Muscle layer of duodenum (tissue), 2 donors: ENCODE measurements at regions not wholly inside any gene's neighbourhood (a gene's known extent, or its start where the extent isn't known, plus 50 kb on each side); places are given as distances from the start of the nearest gene placed in this dataset.
A peak's percentile ranks its signal among the peaks of the same experiment; 100 is the strongest.

ENCODE experiments used
- H3K27ac ChIP-seq: one replicate; pipeline ENCODE4 v1.7.0; 2013; ENCODE audit warnings: mild to moderate bottlenecking, low read length
- H3K27me3 ChIP-seq: one replicate; pipeline ENCODE4 v1.7.0; 2013; ENCODE audit warnings: low read depth, mild to moderate bottlenecking, control low read depth, low read length
- H3K36me3 ChIP-seq, 2 donors: one replicate each; pipeline ENCODE4 v1.7.0; 2013; ENCODE audit warnings: low read length in 2 of 2, control low read depth in 1 of 2, mild to moderate bottlenecking in 1 of 2; ENCODE audit not compliant: insufficient read depth in 2 of 2, control insufficient read depth in 1 of 2
- H3K4me1 ChIP-seq, 2 donors: one replicate each; pipeline ENCODE4 v1.7.0; 2013; ENCODE audit warnings: low read length in 2 of 2, mild to moderate bottlenecking in 2 of 2, control low read depth in 1 of 2, moderate library complexity in 1 of 2; ENCODE audit not compliant: insufficient read depth in 2 of 2, control insufficient read depth in 1 of 2
- H3K4me3 ChIP-seq, 2 donors: one replicate each; pipeline ENCODE4 v1.7.0; 2013; ENCODE audit warnings: low read length in 2 of 2, low read depth in 1 of 2, mild to moderate bottlenecking in 1 of 2
- H3K9me3 ChIP-seq, 2 donors: one replicate each; pipeline ENCODE4 v1.7.0; 2013; ENCODE audit warnings: low read length in 2 of 2, control low read depth in 1 of 2, mild to moderate bottlenecking in 1 of 2; ENCODE audit not compliant: control insufficient read depth in 1 of 2
- donor health status: healthy.

DNA sequence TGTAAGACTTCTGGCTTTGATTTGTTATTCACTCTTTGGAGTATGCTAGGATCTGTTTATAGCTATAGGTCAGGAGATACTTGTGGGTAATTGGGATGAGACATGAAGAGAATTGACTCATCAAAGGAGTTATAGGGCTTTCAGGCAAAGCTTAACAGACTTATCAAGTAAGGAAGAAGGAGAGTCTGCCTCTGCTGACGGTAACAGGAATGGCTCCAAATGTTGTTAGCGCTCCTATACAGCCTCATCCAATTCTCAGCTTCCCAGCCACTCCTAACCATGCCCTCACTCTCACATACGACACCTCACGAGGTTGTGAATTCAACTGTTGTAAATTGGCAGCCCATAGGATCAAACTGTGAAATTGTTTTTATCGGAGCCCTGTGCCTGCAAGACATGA lies 140.5 kb downstream of the KCNA5 start:
- Histone ChIP-seq H3K4me1 (no peaks in the 10 kb centered on the region), H3K27ac (no peak overlapping the region), H3K9me3 (no peaks in the 10 kb centered on the region)

DNA sequence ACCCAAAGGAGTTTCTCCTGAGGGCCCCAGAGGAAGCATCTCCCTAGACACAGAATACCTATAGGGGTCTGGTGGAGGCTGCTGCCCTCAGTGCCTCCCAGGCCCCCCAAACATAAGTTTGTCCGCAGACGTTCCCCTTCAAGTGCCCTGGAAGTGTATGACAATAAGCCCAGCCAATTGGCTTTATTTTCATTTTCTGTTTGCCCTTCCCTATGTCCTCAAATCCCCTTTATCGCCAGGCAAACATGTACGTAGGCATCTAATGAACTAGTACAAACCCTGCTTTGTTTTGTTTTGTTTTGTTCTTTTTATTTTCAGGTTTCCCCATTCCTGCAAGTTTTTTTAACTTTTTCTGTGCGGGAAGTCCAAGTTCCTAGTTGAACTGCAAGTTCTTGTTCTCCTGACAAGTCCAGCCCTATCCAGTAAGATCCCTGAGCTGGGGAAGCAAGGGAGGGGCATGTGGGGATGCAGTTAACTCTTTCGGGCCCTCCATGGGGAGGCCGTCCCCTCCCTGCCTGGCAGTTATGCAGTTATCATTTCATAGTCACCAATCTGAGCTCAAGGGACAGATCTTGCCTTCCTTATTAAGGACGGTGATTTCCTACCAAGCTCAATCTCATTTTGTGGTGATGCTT lies 141.9 kb downstream of the KCNA5 start:
- no peaks in the 10 kb centered on the region for H3K9me3 ChIP-seq
- peak overlapping the region; percentile 42 to 63 for H3K4me3 ChIP-seq
- no peaks in the 10 kb centered on the region for H3K27me3 ChIP-seq
- no peak overlapping the region for H3K27ac ChIP-seq
- H3K36me3 ChIP-seq = no peaks in the 10 kb centered on the region
- no peaks in the 10 kb centered on the region for H3K4me1 ChIP-seq

More for the DNA sequence above, 140.5 kb downstream of the KCNA5 start:
- H3K27me3 ChIP-seq = no peaks in the 10 kb centered on the region
- no peaks in the 10 kb centered on the region for H3K36me3 ChIP-seq
- H3K4me3 ChIP-seq = no peak overlapping the region

DNA sequence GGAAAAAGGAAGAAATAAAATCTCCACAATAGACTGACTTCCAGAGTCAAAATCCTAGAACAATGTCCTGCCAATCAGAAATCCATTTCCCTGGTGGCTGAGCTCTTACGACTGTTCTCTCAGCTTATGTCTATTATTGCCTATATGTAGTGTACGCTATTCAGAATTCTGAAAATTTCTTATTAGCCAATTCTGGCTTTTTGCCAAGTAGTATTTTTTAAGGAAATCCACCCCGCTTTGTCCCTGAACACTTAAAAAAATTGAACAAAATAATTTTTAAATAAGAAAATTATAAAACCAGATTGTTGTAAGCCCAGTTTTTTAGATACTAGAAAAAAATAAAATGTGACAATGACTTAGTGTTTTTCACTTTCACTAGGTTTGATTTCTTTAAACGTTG lies 143.0 kb downstream of the KCNA5 start:
- H3K9me3 ChIP-seq = no peaks in the 10 kb centered on the region
- no peaks in the 10 kb centered on the region for H3K4me1 ChIP-seq
- H3K36me3 ChIP-seq = no peaks in the 10 kb centered on the region
- no peak overlapping the region for H3K4me3 ChIP-seq
- H3K27ac ChIP-seq = no peak overlapping the region
- H3K27me3 ChIP-seq = no peaks in the 10 kb centered on the region

GRCh38 chr12:5187136-5187535 lies 143.5 kb downstream of the KCNA5 start:
- Histone ChIP-seq H3K27ac (no peak overlapping the region), H3K4me1 (no peaks in the 10 kb centered on the region), H3K27me3 (no peaks in the 10 kb centered on the region), H3K4me3 (no peak overlapping the region), H3K36me3 (no peaks in the 10 kb centered on the region), H3K9me3 (no peaks in the 10 kb centered on the region)

GRCh38 chr12:5188472-5188871 lies 144.8 kb downstream of the KCNA5 start:
- Histone ChIP-seq H3K4me1 (no peaks in the 10 kb centered on the region), H3K27ac (no peak overlapping the region), H3K4me3 (no peak overlapping the region), H3K9me3 (no peaks in the 10 kb centered on the region), H3K36me3 (no peaks in the 10 kb centered on the region), H3K27me3 (no peaks in the 10 kb centered on the region)

DNA sequence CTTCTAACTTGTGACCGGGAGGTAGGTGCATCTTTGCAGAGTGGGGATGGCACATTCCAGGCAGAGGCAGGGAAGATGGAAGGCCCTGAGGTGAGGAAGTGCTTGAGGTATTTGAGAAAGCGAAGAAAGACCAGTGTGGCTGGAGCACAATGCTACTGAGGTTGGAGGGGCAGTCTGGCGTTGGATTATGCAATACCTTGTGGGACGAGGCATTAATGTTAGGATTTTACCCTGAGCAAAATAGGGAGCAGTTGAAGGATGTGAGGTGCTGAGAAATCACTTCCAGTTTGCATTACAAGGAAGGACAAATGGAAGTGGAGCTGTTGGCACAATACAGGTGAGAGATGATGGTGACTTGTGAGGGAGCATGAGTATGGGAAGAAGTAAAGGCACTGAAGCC lies 145.5 kb downstream of the KCNA5 start:
- no peaks in the 10 kb centered on the region for H3K4me1 ChIP-seq
- no peaks in the 10 kb centered on the region for H3K36me3 ChIP-seq
- no peak overlapping the region for H3K27ac ChIP-seq
- H3K27me3 ChIP-seq = no peaks in the 10 kb centered on the region
- no peaks in the 10 kb centered on the region for H3K9me3 ChIP-seq
- H3K4me3 ChIP-seq = no peak overlapping the region

- Histone ChIP-seq H3K9me3 (no peaks in the 10 kb centered on the region), H3K27me3 (no peaks in the 10 kb centered on the region), H3K4me1 (no peaks in the 10 kb centered on the region), H3K4me3 (no peak overlapping the region), H3K27ac (no peak overlapping the region), H3K36me3 (no peaks in the 10 kb centered on the region)
These were observed 148.3 kb downstream of the KCNA5 start for GRCh38 chr12:5191803-5192538.

DNA sequence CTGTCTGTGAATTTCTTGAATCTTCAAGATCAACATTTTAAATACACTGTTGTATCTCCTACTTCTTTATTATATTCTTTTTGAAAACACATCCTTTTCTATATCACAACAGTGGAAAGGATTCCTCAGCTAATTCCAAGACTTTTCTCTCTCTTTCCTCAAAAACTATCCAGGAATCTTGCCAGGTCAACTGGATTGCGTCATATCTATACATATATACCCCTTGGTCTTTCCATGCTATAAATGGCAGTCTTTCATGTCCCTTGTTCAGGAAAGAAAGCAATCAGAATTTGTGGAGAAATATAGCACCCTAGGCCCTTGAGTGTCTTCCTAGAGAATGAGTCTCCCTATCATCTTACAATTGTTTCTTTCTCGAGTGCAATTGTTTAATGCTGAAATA lies 149.0 kb downstream of the KCNA5 start:
- no peak overlapping the region for H3K27ac ChIP-seq
- no peaks in the 10 kb centered on the region for H3K4me1 ChIP-seq
- no peak overlapping the region for H3K4me3 ChIP-seq
- H3K36me3 ChIP-seq = no peaks in the 10 kb centered on the region
- H3K27me3 ChIP-seq = no peaks in the 10 kb centered on the region
- no peaks in the 10 kb centered on the region for H3K9me3 ChIP-seq

DNA sequence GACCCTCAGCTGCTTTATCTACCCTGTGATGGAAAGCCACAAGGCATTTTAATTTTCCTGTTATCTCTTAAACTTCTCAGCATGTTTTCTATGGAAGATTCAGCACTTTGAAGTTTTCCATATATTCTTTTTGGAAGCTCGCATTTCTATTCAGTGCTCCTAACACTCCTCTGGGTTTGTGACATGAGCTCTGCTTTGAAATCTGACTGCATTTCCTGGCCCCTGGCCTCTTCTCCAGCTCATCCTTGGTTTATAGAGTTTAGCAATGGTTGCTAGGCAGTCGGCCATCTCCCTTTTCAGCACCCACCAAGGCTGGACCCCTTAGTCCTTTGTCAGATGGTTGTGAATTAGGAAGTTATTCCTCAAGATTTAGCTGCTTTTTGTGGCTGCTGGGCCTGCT lies 150.6 kb downstream of the KCNA5 start:
- Histone ChIP-seq H3K36me3 (no peaks in the 10 kb centered on the region), H3K27ac (no peak overlapping the region), H3K9me3 (no peaks in the 10 kb centered on the region), H3K4me3 (no peak overlapping the region), H3K4me1 (no peaks in the 10 kb centered on the region), H3K27me3 (no peaks in the 10 kb centered on the region)

DNA sequence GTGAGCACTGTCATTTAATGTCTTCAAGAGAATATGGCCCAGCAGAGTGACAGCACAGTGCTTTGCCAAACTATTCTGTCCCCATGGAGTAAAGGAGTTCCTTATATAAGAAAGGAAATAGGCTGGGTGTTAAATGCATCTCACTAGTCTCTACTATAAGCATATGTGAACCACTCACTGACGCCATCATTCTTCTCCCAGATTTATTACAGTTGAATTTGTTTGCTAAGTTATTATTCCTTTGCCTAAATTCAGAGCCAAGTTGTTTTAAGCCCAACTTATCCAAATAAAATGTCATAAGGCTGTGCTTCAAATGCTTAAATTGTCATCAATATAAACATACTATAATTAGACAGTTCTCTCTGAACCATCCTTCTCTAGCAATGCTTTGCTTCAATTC lies 151.6 kb downstream of the KCNA5 start:
- no peaks in the 10 kb centered on the region for H3K36me3 ChIP-seq
- H3K4me3 ChIP-seq = no peak overlapping the region
- no peaks in the 10 kb centered on the region for H3K9me3 ChIP-seq
- no peaks in the 10 kb centered on the region for H3K27me3 ChIP-seq
- no peak overlapping the region for H3K27ac ChIP-seq
- H3K4me1 ChIP-seq = no peaks in the 10 kb centered on the region

DNA sequence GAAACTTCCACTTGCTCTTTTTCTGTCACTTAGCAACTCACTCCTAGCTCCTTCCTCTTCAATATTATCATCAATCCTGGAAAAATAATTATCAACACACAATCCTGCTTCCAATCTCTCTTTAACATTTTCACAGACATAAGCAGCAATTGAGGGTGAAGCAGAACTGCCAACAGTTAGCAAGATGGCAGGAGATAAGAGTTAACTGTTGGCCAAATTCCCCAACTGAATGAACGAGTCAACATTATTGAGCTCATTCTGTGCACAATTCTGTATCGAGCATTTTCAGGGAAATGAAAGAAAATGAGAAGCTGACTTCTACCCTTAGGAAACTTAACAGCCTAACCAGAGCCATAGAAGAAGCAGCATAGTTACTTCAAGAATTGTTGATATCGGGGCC lies 152.0 kb downstream of the KCNA5 start:
- no peak overlapping the region for H3K27ac ChIP-seq
- no peaks in the 10 kb centered on the region for H3K4me1 ChIP-seq
- no peaks in the 10 kb centered on the region for H3K9me3 ChIP-seq
- no peaks in the 10 kb centered on the region for H3K36me3 ChIP-seq
- H3K27me3 ChIP-seq = no peaks in the 10 kb centered on the region
- H3K4me3 ChIP-seq = no peak overlapping the region

GRCh38 chr12:5197131-5197530 lies 153.5 kb downstream of the KCNA5 start:
- Histone ChIP-seq H3K4me3 (no peak overlapping the region), H3K4me1 (no peaks in the 10 kb centered on the region), H3K27me3 (no peaks in the 10 kb centered on the region), H3K27ac (no peak overlapping the region), H3K36me3 (no peaks in the 10 kb centered on the region), H3K9me3 (no peaks in the 10 kb centered on the region)
